Lower leg skin (tissue), 3 donors: ENCODE measurements at regions not wholly inside any gene's neighbourhood (a gene's known extent, or its start where the extent isn't known, plus 50 kb on each side); places are given as distances from the start of the nearest gene placed in this dataset.

Source experiments
- CTCF ChIP-seq, 3 donors: fragments of 450-650 bp; IDR thresholded peaks; one replicate each; pipeline ENCODE4 v1.5.1; 2016; ENCODE audit warnings: antibody characterized with exemption in 3 of 3, mild to moderate bottlenecking in 3 of 3, moderate library complexity in 2 of 3
- POLR2A ChIP-seq, 2 donors: fragments of 450-650 bp; IDR thresholded peaks; one replicate each; pipeline ENCODE4 v1.6.1; 2016 to 2017; ENCODE audit warnings: antibody characterized with exemption in 2 of 2, mild to moderate bottlenecking in 1 of 2, moderate library complexity in 1 of 2

- TF ChIP-seq CTCF (IDR thresholded peaks at IDR 0.05), result no peak
- no peak for TF ChIP-seq POLR2A (IDR thresholded peaks at IDR 0.05)
These were observed 644.6 kb upstream of the RGMB start for GRCh38 chr5:98128846-98129245.
